Osteoblast (primary cell): ENCODE measurements at regions not wholly inside any gene's neighbourhood (a gene's known extent, or its start where the extent isn't known, plus 50 kb on each side); places are given as distances from the start of the nearest gene placed in this dataset.

Source experiments
- DNase-seq: peaks from one replicate; pipeline ENCODE4 v3.0.0; 2011; ENCODE audit warnings: low spot score, mixed read lengths; ENCODE audit not compliant: insufficient read length; ENCODE audit errors: missing footprints
- H2AFZ ChIP-seq: 2 replicates; pipeline ENCODE4 v1.6.0; 2011; ENCODE audit warnings: mild to moderate bottlenecking, low read length
- H3K27ac ChIP-seq: 2 replicates; pipeline ENCODE4 v1.5.1; 2011; ENCODE audit warnings: mild to moderate bottlenecking, low read depth, low read length, moderate library complexity
- H3K27me3 ChIP-seq: 2 replicates; pipeline ENCODE4 v1.6.0; 2012; ENCODE audit warnings: mild to moderate bottlenecking, control low read depth, inconsistent platforms, low read length, moderate library complexity; ENCODE audit not compliant: insufficient read depth
- H3K36me3 ChIP-seq: 2 replicates; pipeline ENCODE4 v1.5.1; 2011; ENCODE audit warnings: mild to moderate bottlenecking, low read length, control low read depth, moderate library complexity; ENCODE audit not compliant: insufficient read depth
- H3K4me1 ChIP-seq: 2 replicates; pipeline ENCODE4 v1.5.1; 2011; ENCODE audit warnings: mild to moderate bottlenecking, low read length, control low read depth, moderate library complexity; ENCODE audit not compliant: insufficient read depth
- H3K4me2 ChIP-seq: 2 replicates; pipeline ENCODE4 v1.6.0; 2011; ENCODE audit warnings: mild to moderate bottlenecking, low read length; ENCODE audit not compliant: insufficient read depth
- H3K4me3 ChIP-seq: fragments of 200-600 bp; sonication (generic); 3 replicates; pipeline ENCODE4 v1.5.1; 2012; ENCODE audit warnings: mild to moderate bottlenecking, low read length, inconsistent platforms; ENCODE audit not compliant: insufficient read depth
- H3K79me2 ChIP-seq: 2 replicates; pipeline ENCODE4 v1.6.0; 2012; ENCODE audit warnings: mild to moderate bottlenecking, low read length, control low read depth, inconsistent platforms; ENCODE audit not compliant: insufficient read depth
- H3K9me3 ChIP-seq: 2 replicates; pipeline ENCODE4 v1.5.1; 2011; ENCODE audit warnings: low read depth, low read length, control low read depth
- H4K20me1 ChIP-seq: 2 replicates; pipeline ENCODE4 v1.6.0; 2012; ENCODE audit warnings: mild to moderate bottlenecking, low read length, control low read depth; ENCODE audit not compliant: insufficient read depth
- CTCF ChIP-seq: IDR thresholded peaks from 2 replicates; pipeline ENCODE4 v1.5.1; 2011; ENCODE audit warnings: mild to moderate bottlenecking, low read depth, low read length, moderate library complexity; ENCODE audit errors: extremely low read depth

GRCh38 chr5:125201446-125202052 is 455.1 kb upstream of the ZNF608 start:
- no peak overlapping the region for H3K4me2 ChIP-seq
- DNase-seq: no peak

GRCh38 chr5:125202353-125202752 is 455.9 kb upstream of the ZNF608 start:
- Histone ChIP-seq H3K4me3 (no peak overlapping the region), H3K27ac (no peak overlapping the region), H3K79me2 (no peaks in the 10 kb centered on the region), H3K27me3 (no peaks in the 10 kb centered on the region), H3K36me3 (no peaks in the 10 kb centered on the region), H2AFZ (no peak overlapping the region), H3K4me1 (peaks cover 5% of the 10 kb centered on the region), H3K9me3 (no peaks in the 10 kb centered on the region), H3K4me2 (no peak overlapping the region), H4K20me1 (no peaks in the 10 kb centered on the region)
- no peak for DNase-seq
- TF ChIP-seq CTCF: no peak

More at GRCh38 chr5:125201446-125202052, 455.1 kb upstream of the ZNF608 start:
- Histone ChIP-seq H4K20me1 (no peaks in the 10 kb centered on the region), H3K4me3 (no peak overlapping the region), H3K27ac (no peak overlapping the region), H3K27me3 (no peaks in the 10 kb centered on the region), H2AFZ (no peak overlapping the region), H3K4me1 (peaks cover 5% of the 10 kb centered on the region), H3K9me3 (no peaks in the 10 kb centered on the region), H3K79me2 (no peaks in the 10 kb centered on the region), H3K36me3 (no peaks in the 10 kb centered on the region)
- no peak for TF ChIP-seq CTCF

GRCh38 chr5:125202871-125203438 is 456.5 kb upstream of the ZNF608 start:
- H3K4me1 ChIP-seq: peaks cover 5% of the 10 kb centered on the region
- no peaks in the 10 kb centered on the region for H3K36me3 ChIP-seq
- no peak overlapping the region for H3K4me3 ChIP-seq
- DNase-seq: no peak
- H3K4me2 ChIP-seq: no peak overlapping the region
- no peaks in the 10 kb centered on the region for H3K79me2 ChIP-seq
- H3K27me3 ChIP-seq: no peaks in the 10 kb centered on the region
- TF ChIP-seq CTCF: no peak
- H2AFZ ChIP-seq: no peak overlapping the region
- H3K9me3 ChIP-seq: no peaks in the 10 kb centered on the region
- no peaks in the 10 kb centered on the region for H4K20me1 ChIP-seq
- H3K27ac ChIP-seq: no peak overlapping the region

GRCh38 chr5:125203912-125204311 is 457.5 kb upstream of the ZNF608 start:
- Histone ChIP-seq H3K36me3 (no peaks in the 10 kb centered on the region), H3K27me3 (no peaks in the 10 kb centered on the region), H3K4me3 (no peak overlapping the region), H2AFZ (no peak overlapping the region), H4K20me1 (no peaks in the 10 kb centered on the region), H3K79me2 (no peaks in the 10 kb centered on the region), H3K27ac (no peak overlapping the region), H3K4me2 (no peak overlapping the region), H3K9me3 (no peaks in the 10 kb centered on the region), H3K4me1 (peaks cover 5% of the 10 kb centered on the region)
- TF ChIP-seq CTCF: no peak
- DNase-seq: no peak
